GM12891 (cell line): ENCODE measurements at regions not wholly inside any gene's neighbourhood (a gene's known extent, or its start where the extent isn't known, plus 50 kb on each side); places are given as distances from the start of the nearest gene placed in this dataset.

Experiments used
- PAX5 ChIP-seq: IDR thresholded peaks from 2 replicates; pipeline ENCODE4 v1.6.1; 2011; ENCODE audit warnings: low read length, moderate library complexity, mild to moderate bottlenecking; ENCODE audit not compliant: insufficient read depth, severe bottlenecking
- POLR2A ChIP-seq: IDR thresholded peaks from 2 replicates; pipeline ENCODE4 v1.6.1; 2011; ENCODE audit warnings: low read depth, low read length, control low read depth
- POLR2AphosphoS5 ChIP-seq: IDR thresholded peaks from 2 replicates; pipeline ENCODE4 v1.6.1; 2011; ENCODE audit warnings: low read depth, low read length, control low read depth
- TAF1 ChIP-seq: IDR thresholded peaks from 2 replicates; pipeline ENCODE4 v1.6.1; 2011; ENCODE audit warnings: low read depth, low read length, control low read depth

DNA sequence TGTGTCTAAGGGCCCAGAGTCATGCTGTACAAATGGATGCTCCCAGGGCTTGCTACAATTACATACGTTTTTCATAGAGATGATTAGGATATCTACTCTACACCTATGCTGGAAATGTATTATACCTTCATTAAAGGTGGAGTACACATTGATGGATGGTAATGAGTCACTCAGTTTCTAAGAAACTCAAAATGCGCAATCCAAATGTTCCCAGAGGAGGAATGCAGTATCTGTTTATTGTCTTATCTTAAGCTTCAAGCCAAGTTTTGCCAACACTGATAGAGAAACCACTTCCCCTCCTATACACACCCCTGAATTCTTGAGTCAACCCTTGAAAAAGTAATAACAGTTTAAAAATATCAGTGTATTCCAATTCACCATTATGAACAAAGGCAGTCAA is 266.6 kb upstream of the FAR2 start:
- TF ChIP-seq POLR2A = no peak
- TF ChIP-seq POLR2AphosphoS5 = no peak
- no peak for TF ChIP-seq PAX5
- TF ChIP-seq TAF1 = no peak
